MCF 10A (cell line): ENCODE measurements at regions not wholly inside any gene's neighbourhood (a gene's known extent, or its start where the extent isn't known, plus 50 kb on each side); places are given as distances from the start of the nearest gene placed in this dataset.

Experiments used
- BruUV-seq: library from RNA; stranded (reverse); fragments of 400-500 nt; replicated peaks from 2 replicates; lab custom pipeline; 2021; lab: Mats Ljungman, UMichigan
- CTCF ChIA-PET: fragments of 300-600 bp; sonication (Branson Sonifier 250); formaldehyde crosslinking; extraction: SDS; loops from one replicate; lab custom pipeline; 2021; ENCODE audit warnings: antibody characterized with exemption, inconsistent platforms; lab: Yijun Ruan, JAX
- POLR2A ChIA-PET: fragments of 300-600, 350-650 bp; sonication (Branson Sonifier 250); formaldehyde crosslinking; extraction: SDS; loops from one replicate; lab custom pipeline; 2020; ENCODE audit warnings: antibody characterized with exemption, inconsistent platforms; lab: Yijun Ruan, JAX
- DNase-seq: peaks from one replicate; pipeline ENCODE4 v3.0.0-alpha.2; 2018; ENCODE audit not compliant: unreplicated experiment
- H3K27ac Mint-ChIP-seq: one replicate; pipeline ENCODE4 v1.8.0; 2022; ENCODE audit warnings: mild to moderate bottlenecking, low read depth, mixed read lengths; ENCODE audit not compliant: unreplicated experiment
- H3K27me3 Mint-ChIP-seq: one replicate; pipeline ENCODE4 v1.8.0; 2022; ENCODE audit warnings: mixed read lengths; ENCODE audit not compliant: insufficient read depth, unreplicated experiment
- H3K36me3 Mint-ChIP-seq: one replicate; pipeline ENCODE4 v1.8.0; 2022; ENCODE audit warnings: mild to moderate bottlenecking, moderate library complexity, mixed read lengths; ENCODE audit not compliant: insufficient read depth, unreplicated experiment
- H3K4me1 Mint-ChIP-seq: one replicate; pipeline ENCODE4 v1.8.0; 2022; ENCODE audit warnings: mixed read lengths; ENCODE audit not compliant: insufficient read depth, unreplicated experiment
- H3K4me3 Mint-ChIP-seq: one replicate; pipeline ENCODE4 v1.8.0; 2022; ENCODE audit warnings: mild to moderate bottlenecking, moderate library complexity, mixed read lengths; ENCODE audit not compliant: unreplicated experiment
- H3K9me3 Mint-ChIP-seq: one replicate; pipeline ENCODE4 v1.8.0; 2022; ENCODE audit warnings: mixed read lengths; ENCODE audit not compliant: unreplicated experiment
- CTCF ChIP-seq: fragments of 200-600 bp; IDR thresholded peaks from one replicate; pipeline ENCODE4 v1.8.0; 2022; ENCODE audit warnings: antibody characterized with exemption, mild to moderate bottlenecking; ENCODE audit not compliant: unreplicated experiment
- intact Hi-C: fragments of 100-400 bp; cut with micrococcal nuclease; formaldehyde crosslinking; loops from 2 replicates; pipeline ENCODE4 v1.14.1; 2022

GRCh38 chr9:30382271-30382670 is 2002.2 kb upstream of the ACO1 start:
- BruUV-seq = no TSS peak
- intact Hi-C loops = no loop called here
- no peaks in the 10 kb centered on the region for H3K9me3 Mint-ChIP-seq
- POLR2A ChIA-PET = no interaction called here
- no peaks in the 10 kb centered on the region for H3K36me3 Mint-ChIP-seq
- H3K4me1 Mint-ChIP-seq = no peaks in the 10 kb centered on the region
- CTCF ChIA-PET = no interaction called here
- no peak for TF ChIP-seq CTCF
- H3K27me3 Mint-ChIP-seq = peaks cover 29% of the 10 kb centered on the region
- H3K27ac Mint-ChIP-seq = no peak overlapping the region
- no peak overlapping the region for H3K4me3 Mint-ChIP-seq
- peak; percentile 62 for DNase-seq

GRCh38 chr9:30410273-30410672 is 1974.2 kb upstream of the ACO1 start:
- intact Hi-C loops = no loop called here
- DNase-seq = no peak
- H3K27ac Mint-ChIP-seq = no peak overlapping the region
- H3K27me3 Mint-ChIP-seq = no peaks in the 10 kb centered on the region
- H3K36me3 Mint-ChIP-seq = no peaks in the 10 kb centered on the region
- no peak overlapping the region for H3K4me3 Mint-ChIP-seq
- POLR2A ChIA-PET = no interaction called here
- H3K9me3 Mint-ChIP-seq = peaks cover 17% of the 10 kb centered on the region
- TF ChIP-seq CTCF = no peak
- BruUV-seq = no TSS peak
- CTCF ChIA-PET = no interaction called here
- H3K4me1 Mint-ChIP-seq = no peaks in the 10 kb centered on the region

- intact Hi-C loops = no loop called here
- no peaks in the 10 kb centered on the region for H3K27me3 Mint-ChIP-seq
Measured at GRCh38 chr9:30411571-30411970, 1972.9 kb upstream of the ACO1 start.

GRCh38 chr9:30459156-30459555 is 1925.3 kb upstream of the ACO1 start:
- TF ChIP-seq CTCF = no peak
- no peaks in the 10 kb centered on the region for H3K27me3 Mint-ChIP-seq
- BruUV-seq = no TSS peak
- H3K4me3 Mint-ChIP-seq = no peak overlapping the region
- DNase-seq = no peak
- no peaks in the 10 kb centered on the region for H3K9me3 Mint-ChIP-seq
- POLR2A ChIA-PET = no interaction called here
- no peaks in the 10 kb centered on the region for H3K36me3 Mint-ChIP-seq
- intact Hi-C loops = no loop called here
- no peaks in the 10 kb centered on the region for H3K4me1 Mint-ChIP-seq
- CTCF ChIA-PET = no interaction called here
- no peak overlapping the region for H3K27ac Mint-ChIP-seq

More at GRCh38 chr9:30411571-30411970, 1972.9 kb upstream of the ACO1 start:
- Mint-ChIP-seq H3K4me3 (no peak overlapping the region), H3K27ac (no peak overlapping the region), H3K9me3 (peaks cover 17% of the 10 kb centered on the region), H3K36me3 (no peaks in the 10 kb centered on the region), H3K4me1 (no peaks in the 10 kb centered on the region)
- no peak for DNase-seq
- ChIA-PET POLR2A (no interaction called here), CTCF (no interaction called here)
- no peak for TF ChIP-seq CTCF
- no TSS peak for BruUV-seq
